Renal cortex interstitium (tissue), 11 donors: ENCODE measurements at regions not wholly inside any gene's neighbourhood (a gene's known extent, or its start where the extent isn't known, plus 50 kb on each side); places are given as distances from the start of the nearest gene placed in this dataset.
A peak's percentile ranks its signal among the peaks of the same experiment; 100 is the strongest.

Experiments used
- DNase-seq, 11 donors: peaks; one replicate each; pipeline ENCODE4 v3.0.0-alpha.2; 2013; ENCODE audit warnings: low read depth in 9 of 11, low spot score in 4 of 11; ENCODE audit errors: extremely low read depth in 1 of 11

DNA sequence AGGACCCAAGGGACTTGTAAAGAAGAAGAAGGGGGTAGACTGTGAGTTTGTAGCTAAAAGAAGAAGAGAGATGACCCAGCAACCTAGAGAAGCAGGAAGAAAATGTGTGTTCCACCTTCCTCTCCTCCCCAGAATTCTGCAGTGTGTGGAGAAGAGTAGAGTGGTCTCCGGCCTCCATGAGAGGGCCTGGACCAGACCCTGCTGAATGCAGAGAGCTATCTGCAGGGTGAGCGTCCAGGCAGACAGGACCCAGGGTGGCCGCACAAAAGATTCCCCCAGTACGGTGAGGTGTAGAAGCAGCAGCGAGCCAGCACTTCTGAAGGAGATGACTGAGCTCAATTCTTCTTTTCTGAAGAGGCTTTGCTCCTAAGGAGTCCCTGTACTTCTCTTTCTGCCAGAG lies 239.7 kb upstream of the ANKRD30A start:
- no peak for DNase-seq

- no peak for DNase-seq
These were observed 242.6 kb upstream of the ANKRD30A start for GRCh38 chr10:36882781-36883180.

DNA sequence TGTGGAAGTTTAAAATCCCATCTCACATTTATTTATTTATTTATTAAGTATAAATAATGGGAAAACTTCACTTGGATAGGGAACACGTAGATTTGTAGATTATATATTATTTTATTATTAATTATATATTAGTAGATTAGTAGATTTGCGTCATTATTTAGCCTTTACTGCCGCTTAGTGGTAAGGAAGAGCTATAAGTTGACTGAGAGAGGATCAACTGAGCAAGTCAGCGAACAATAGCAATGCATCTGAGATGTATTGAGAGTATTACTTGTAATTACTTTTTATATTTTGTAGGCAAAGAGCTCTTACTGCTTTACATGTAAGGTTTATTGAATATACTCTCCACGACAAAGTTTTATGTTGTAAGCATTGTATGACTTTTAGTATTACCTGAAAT lies 244.5 kb upstream of the ANKRD30A start:
- DNase-seq = peak in 2 of 11 donors; percentile 8 to 11

GRCh38 chr10:36872702-36873393 lies 252.6 kb upstream of the ANKRD30A start:
- DNase-seq = no peak

DNA sequence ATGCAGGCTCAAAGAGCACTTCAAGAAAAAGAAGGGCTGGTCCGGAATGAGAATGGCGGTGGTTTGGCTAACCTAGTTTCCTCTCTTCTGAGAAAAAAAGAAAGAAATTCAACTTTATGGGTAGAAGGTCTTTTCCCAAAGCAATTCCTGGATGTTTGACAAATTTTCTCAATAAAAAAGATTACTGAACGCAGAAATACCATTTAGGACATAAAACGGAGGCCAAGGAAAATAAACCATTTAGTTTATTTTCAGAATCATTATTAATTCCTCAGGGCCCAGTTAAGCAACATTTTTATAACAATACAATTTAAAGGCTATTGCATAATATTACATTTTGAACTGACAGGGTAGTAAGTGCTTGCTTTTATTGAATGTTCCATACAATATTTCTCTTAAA lies 284.6 kb upstream of the ANKRD30A start:
- DNase-seq = no peak

DNA sequence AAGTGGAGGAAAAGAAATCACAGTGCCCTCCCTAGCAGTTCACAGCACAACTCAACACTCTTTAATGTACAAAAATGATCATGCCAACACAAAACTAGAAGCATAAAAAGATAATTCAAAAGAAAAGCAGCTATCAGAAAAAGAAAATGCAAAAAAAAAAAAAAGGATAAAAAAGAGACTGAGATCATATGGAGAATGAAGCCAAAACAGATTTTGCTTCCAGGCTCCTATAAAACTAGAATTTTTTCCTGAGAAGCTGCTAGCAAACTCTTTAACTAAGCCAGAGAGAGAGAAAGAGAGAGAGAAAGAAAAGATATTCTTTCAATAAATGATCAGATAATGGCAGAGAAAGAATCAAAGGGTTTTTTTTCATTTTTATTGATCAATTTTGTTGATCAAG lies 288.0 kb upstream of the ANKRD30A start:
- DNase-seq = no peak

DNA sequence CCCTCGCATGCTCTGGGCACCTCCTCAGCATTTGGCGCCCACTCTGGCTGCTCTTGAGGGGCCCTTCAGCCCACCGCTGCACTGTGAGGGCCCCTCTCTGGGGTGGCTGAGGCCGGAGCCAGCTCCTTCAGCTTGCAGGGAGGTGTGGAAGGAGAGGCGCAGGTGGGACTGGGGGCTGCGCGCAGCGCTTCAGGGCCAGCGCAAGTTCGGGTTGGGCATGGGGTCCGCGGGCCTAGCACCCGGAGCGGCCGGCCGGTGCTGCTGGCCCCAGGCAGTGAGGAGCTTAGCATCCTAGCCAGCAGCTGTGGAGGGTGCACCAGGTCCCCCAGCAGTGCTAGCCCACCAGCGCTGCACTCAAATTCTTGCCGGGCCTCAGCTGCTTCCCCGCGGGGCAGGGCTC lies 305.6 kb upstream of the ANKRD30A start:
- no peak for DNase-seq

GRCh38 chr10:36817898-36818297 lies 307.5 kb upstream of the ANKRD30A start:
- DNase-seq = no peak

DNA sequence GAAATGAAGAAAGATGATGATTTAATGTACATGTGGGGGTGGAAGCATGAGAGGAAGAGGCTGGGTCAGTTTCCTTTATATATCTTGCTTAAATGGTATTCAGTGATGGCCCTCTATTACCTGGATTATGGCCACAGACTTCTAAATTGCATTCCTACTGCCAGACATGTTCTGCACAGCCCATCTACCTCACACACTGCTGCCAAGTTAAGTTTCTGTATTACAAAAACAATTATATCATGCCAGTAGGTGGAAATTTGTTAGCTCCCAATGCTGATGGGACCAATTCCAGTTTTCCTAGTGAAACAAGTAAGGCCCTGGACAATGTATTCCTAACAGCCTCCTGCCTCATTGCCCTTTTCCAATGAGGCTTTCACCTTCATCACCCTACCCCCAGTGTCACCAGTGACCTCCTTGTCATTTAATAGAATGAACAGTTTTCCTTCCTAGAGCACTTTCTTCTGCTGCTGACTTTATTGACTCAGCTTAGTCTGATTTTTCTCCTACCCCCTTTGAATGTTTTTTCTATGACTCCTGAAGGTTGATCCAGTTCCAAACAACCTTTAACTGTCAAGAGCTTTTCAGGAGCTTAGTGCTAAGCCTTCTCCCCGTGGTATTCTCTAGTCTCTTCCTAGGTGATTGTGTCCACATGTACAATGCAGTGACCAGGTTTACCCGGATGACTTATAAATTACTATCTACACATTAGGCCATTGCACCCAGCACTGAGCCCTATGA lies 316.6 kb upstream of the ANKRD30A start:
- no peak for DNase-seq

GRCh38 chr10:36803229-36803628 lies 322.2 kb upstream of the ANKRD30A start:
- DNase-seq = no peak

DNA sequence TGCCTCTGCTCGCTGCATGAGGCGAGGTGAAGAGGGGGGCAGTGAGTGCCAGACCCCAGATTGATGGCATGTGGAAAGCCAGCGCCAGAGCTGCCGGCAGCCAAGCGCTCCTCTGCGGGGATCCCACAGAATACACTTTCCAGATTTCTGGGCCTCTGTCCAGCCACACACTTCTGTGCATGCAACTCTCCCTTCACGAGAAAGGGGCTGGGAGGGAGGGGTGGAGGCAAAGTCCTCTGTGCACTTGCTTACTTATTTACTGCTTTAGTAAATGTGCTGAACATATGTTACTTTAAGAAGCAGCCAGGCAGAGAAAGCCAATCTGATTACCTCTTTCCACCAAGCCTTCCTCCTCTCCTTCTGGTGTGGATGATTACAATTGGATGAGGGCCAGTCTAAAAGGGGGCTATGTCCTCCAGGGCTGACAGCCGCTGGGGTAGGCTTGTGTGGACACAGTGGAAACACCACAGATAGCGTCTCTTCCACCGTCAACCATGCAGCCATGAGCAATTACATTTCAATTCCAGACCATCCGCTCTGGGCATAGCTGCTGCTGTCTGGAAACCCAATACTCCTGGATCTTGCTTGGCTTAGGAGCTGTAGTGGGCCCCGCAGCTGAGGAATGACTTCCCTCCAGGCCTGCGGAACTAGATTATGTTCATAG lies 322.8 kb upstream of the ANKRD30A start:
- DNase-seq = peak in 8 of 11 donors; percentile 31 to 76 (median 44)

GRCh38 chr10:36801660-36802059 lies 323.7 kb upstream of the ANKRD30A start:
- DNase-seq = no peak

DNA sequence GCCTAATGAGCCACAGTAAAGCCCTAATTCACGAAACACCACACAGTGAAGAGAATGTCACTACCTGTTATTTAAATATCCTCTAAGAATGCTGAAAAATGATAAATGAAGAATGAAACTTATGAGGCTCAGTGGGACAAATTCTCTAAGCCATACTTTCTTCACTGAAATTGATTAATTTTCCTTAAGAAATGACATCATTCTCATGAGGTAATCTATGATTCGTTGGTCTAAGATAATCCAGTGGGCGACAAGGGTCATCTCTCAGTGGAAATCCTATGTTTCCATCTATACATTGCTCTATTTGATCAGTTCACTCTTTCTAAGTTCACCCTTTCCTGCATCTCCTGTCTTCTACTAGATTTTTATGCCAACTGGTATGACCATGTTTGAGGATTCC lies 330.4 kb upstream of the ANKRD30A start:
- no peak for DNase-seq

DNA sequence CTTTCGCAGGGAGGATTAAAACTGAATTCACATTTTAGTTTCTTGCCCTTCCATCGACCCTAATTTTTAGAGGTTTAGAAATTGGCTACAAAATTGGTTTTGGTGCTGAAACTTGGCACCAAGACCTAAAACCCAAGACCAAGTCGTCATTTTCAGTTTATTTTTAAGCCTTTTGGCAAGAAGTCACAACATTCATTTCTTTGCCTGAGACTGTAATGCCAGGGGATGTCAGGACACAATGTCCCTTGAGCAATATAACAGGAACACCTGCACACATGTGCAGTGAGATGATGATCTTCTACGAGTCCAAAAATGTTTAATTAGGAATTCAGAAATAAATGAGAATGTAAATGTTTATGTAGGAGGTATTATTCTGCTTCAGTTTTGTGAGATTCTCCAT lies 335.4 kb upstream of the ANKRD30A start:
- no peak for DNase-seq

GRCh38 chr10:36788152-36788551 lies 337.2 kb upstream of the ANKRD30A start:
- DNase-seq = no peak

DNA sequence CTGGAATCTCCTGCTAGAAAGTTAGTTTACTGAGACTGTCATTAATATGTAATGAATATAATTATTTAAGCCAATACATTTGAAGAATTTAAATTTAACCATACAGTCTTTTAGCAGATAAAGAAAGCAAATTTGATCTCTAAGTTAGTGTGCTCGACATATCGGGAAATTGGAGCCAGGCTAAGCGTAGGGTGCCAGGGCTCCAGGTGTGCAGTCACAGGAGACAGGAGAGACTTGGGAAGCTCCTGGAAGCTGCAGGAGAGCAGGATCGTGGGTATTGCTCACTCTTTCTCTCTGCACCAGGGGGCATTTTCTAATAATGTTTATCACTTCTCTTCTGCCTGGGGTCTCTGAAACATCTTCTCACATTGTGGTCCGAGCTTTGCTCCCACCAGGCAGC lies 342.0 kb upstream of the ANKRD30A start:
- no peak for DNase-seq

- DNase-seq = no peak
These were observed 343.8 kb upstream of the ANKRD30A start for GRCh38 chr10:36781570-36781969.

DNA sequence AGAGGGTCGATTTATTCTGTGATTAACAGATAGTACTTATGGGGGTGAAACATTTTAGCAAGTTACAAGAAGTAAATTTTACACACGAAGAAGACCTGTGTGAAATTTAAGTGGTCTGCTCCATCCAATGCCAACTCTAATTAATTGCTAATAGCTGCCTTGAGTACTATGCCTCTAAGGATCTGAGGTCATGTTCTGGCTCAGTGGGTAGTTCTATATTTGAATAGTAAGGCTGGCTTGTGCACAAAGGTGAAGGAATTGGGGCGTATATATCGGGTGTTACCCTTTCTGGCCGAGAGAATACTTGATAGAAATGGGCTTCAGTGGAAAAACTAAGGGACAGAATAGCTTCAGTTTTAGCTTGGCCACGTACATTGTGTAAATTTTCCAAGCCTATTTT lies 345.2 kb upstream of the ANKRD30A start:
- no peak for DNase-seq

DNA sequence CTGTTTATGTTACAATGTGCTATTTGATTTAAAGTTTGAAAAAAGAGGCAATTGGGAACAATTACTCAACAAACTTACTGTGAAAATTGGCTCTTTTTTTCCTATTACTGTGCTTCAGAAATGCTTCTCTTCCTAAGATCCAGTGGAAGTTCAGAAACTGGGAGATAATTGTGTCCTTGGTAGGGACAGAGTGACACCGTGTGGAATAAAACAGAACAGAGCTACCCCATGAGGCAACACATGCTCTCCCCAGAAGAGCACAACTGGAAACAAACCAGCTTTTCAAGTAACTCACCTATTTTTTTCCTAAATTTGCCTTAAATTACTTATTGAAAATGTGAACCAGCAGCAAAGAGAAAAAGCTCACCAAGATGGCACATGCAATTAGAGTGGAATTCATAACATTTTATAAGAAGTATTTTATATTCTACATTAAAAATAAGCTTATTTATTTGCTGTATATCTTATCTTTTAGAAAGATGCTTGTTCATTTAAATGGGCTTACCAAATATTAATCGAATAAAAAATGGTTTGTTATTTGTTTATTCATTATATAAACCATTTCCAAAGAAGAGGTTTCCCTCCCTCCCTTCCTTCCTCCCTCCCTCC lies 346.1 kb upstream of the ANKRD30A start:
- DNase-seq = peak in 8 of 11 donors; percentile 50 to 70 (median 62)

DNA sequence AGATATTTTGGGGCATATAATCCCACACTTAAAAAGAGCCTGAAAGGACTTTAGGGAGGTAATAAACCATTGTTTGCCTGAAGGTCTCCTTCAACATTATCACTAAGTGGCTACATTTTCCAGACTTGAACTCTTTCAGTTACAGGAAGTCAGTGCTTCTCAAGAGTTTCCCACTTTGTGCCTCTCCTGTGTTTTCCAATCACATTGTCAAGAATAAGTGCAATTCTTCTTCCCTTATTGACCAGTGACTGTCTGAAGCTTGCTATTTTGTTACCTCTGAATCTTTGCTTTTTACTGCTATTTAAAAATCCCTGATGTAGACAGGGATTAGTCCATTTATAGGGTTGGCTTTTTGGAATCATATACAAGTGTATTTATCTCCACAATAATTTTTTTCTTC lies 346.7 kb upstream of the ANKRD30A start:
- no peak for DNase-seq
